Endothelial cell (in vitro differentiated cells): ENCODE measurements at regions not wholly inside any gene's neighbourhood (a gene's known extent, or its start where the extent isn't known, plus 50 kb on each side); places are given as distances from the start of the nearest gene placed in this dataset.
"Not testable (repeated sequence)": the region's sequence is repeated elsewhere in the genome, so short reads cannot be mapped to it uniquely, and the experiment has no call there.

Experiments
- DNase-seq: peaks from one replicate; pipeline ENCODE4 v3.0.0; 2021; ENCODE audit warnings: low spot score
- H3K27ac Mint-ChIP-seq: one replicate; pipeline ENCODE4 v1.8.0; 2021; ENCODE audit warnings: mixed read lengths, inconsistent platforms; ENCODE audit not compliant: unreplicated experiment
- H3K27me3 Mint-ChIP-seq: one replicate; pipeline ENCODE4 v1.8.0; 2021; ENCODE audit warnings: mild to moderate bottlenecking, moderate library complexity, mixed read lengths, inconsistent platforms; ENCODE audit not compliant: unreplicated experiment
- H3K36me3 Mint-ChIP-seq: one replicate; pipeline ENCODE4 v1.8.0; 2021; ENCODE audit warnings: mild to moderate bottlenecking, low read depth, mixed read lengths, inconsistent platforms; ENCODE audit not compliant: unreplicated experiment
- H3K4me1 Mint-ChIP-seq: one replicate; pipeline ENCODE4 v1.8.0; 2021; ENCODE audit warnings: mild to moderate bottlenecking, mixed read lengths, inconsistent platforms; ENCODE audit not compliant: unreplicated experiment
- H3K4me3 Mint-ChIP-seq: one replicate; pipeline ENCODE4 v1.8.0; 2021; ENCODE audit warnings: mild to moderate bottlenecking, mixed read lengths, inconsistent platforms; ENCODE audit not compliant: unreplicated experiment
- H3K9me3 Mint-ChIP-seq: one replicate; pipeline ENCODE4 v1.8.0; 2021; ENCODE audit warnings: mixed read lengths, inconsistent platforms; ENCODE audit not compliant: unreplicated experiment
- TF ChIP-seq, protein P1 (sequence below): fragments of 200-600 bp; sonication (generic); IDR thresholded peaks from one replicate; pipeline ENCODE4 v1.5.0; 2021; ENCODE audit warnings: antibody characterized with exemption; ENCODE audit not compliant: unreplicated experiment

- DNase-seq, result no peak
- Mint-ChIP-seq H3K4me3 (no peak overlapping the region), H3K9me3 (no peaks in the 10 kb centered on the region), H3K36me3 (no peaks in the 10 kb centered on the region), H3K27me3 (peaks cover 2% of the 10 kb centered on the region), H3K27ac (no peak overlapping the region), H3K4me1 (peaks cover 20% of the 10 kb centered on the region)
- TF ChIP-seq, protein P1, sequence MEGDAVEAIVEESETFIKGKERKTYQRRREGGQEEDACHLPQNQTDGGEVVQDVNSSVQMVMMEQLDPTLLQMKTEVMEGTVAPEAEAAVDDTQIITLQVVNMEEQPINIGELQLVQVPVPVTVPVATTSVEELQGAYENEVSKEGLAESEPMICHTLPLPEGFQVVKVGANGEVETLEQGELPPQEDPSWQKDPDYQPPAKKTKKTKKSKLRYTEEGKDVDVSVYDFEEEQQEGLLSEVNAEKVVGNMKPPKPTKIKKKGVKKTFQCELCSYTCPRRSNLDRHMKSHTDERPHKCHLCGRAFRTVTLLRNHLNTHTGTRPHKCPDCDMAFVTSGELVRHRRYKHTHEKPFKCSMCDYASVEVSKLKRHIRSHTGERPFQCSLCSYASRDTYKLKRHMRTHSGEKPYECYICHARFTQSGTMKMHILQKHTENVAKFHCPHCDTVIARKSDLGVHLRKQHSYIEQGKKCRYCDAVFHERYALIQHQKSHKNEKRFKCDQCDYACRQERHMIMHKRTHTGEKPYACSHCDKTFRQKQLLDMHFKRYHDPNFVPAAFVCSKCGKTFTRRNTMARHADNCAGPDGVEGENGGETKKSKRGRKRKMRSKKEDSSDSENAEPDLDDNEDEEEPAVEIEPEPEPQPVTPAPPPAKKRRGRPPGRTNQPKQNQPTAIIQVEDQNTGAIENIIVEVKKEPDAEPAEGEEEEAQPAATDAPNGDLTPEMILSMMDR, result no peak
Observed at GRCh38 chr16:79388396-79388795, 212.1 kb downstream of the MAF start.

- H3K27me3 Mint-ChIP-seq, result no peaks in the 10 kb centered on the region
- H3K4me1 Mint-ChIP-seq, result peaks cover 7% of the 10 kb centered on the region
- no peak for DNase-seq
- TF ChIP-seq, protein P1, result no peak
- no peaks in the 10 kb centered on the region for H3K36me3 Mint-ChIP-seq
- H3K4me3 Mint-ChIP-seq, result no peak overlapping the region
- H3K27ac Mint-ChIP-seq, result no peak overlapping the region
- no peaks in the 10 kb centered on the region for H3K9me3 Mint-ChIP-seq
Observed at GRCh38 chr16:79386299-79386698, 214.2 kb downstream of the MAF start.

GRCh38 chr16:79381603-79382042 lies 218.9 kb downstream of the MAF start:
- DNase-seq, result no peak
- peaks cover 2% of the 10 kb centered on the region for H3K27me3 Mint-ChIP-seq
- H3K36me3 Mint-ChIP-seq, result no peaks in the 10 kb centered on the region
- no peaks in the 10 kb centered on the region for H3K9me3 Mint-ChIP-seq
- no peak overlapping the region for H3K27ac Mint-ChIP-seq
- peaks cover 3% of the 10 kb centered on the region for H3K4me1 Mint-ChIP-seq
- no peak overlapping the region for H3K4me3 Mint-ChIP-seq
- TF ChIP-seq, protein P1, result no peak

- H3K4me3 Mint-ChIP-seq, result no peak overlapping the region
- peaks cover 3% of the 10 kb centered on the region for H3K4me1 Mint-ChIP-seq
- H3K9me3 Mint-ChIP-seq, result no peaks in the 10 kb centered on the region
- TF ChIP-seq, protein P1, result no peak
- peak overlapping the region; percentile 43 for H3K27ac Mint-ChIP-seq
- no peak for DNase-seq
- peaks cover 2% of the 10 kb centered on the region for H3K27me3 Mint-ChIP-seq
- H3K36me3 Mint-ChIP-seq, result no peaks in the 10 kb centered on the region
Observed at GRCh38 chr16:79380995-79381602, 219.4 kb downstream of the MAF start.

DNA sequence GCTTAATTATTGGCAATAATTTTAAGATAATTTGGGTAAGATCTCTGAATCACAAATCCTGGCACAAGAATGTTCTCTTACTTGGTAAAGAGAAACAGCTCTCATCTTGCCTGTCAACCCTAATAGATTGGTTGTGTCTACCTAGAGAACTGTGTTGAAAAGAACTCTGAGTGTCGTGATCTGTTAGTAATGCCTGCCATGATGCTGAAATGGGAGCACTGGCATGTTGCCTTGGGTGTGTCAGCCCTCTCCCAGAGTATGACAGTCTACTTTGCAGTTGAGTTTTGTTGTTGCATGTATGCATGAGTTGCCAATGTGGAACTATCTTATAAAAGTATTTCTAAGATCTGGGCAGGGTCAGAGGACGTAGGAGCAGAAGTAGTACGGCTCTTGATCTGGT lies 221.4 kb downstream of the MAF start:
- peaks cover 3% of the 10 kb centered on the region for H3K4me1 Mint-ChIP-seq
- no peaks in the 10 kb centered on the region for H3K36me3 Mint-ChIP-seq
- TF ChIP-seq, protein P1, result no peak
- no peak overlapping the region for H3K27ac Mint-ChIP-seq
- no peak for DNase-seq
- H3K27me3 Mint-ChIP-seq, result peaks cover 2% of the 10 kb centered on the region
- no peaks in the 10 kb centered on the region for H3K9me3 Mint-ChIP-seq
- no peak overlapping the region for H3K4me3 Mint-ChIP-seq

DNA sequence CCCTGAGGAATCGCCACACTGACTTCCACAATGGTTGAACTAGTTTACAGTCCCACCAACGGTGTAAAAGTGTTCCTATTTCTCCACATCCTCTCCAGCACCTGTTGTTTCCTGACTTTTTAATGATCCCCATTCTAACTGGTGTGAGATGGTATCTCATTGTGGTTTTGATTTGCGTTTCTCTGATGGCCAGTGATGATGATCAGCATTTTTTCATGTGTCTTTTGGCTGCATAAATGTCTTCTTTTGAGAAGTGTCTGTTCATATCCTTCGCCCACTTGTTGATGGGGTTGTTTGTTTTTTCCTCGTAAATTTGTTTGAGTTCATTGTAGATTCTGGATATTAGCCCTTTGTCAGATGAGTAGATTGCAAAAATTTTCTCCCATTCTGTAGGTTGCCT lies 223.5 kb downstream of the MAF start:
- H3K27ac Mint-ChIP-seq, H3K9me3 Mint-ChIP-seq, H3K4me1 Mint-ChIP-seq, H3K4me3 Mint-ChIP-seq, H3K36me3 Mint-ChIP-seq, DNase-seq, H3K27me3 Mint-ChIP-seq: not testable (repeated sequence)
